OCI-LY7 (cell line): ENCODE measurements at regions not wholly inside any gene's neighbourhood (a gene's known extent, or its start where the extent isn't known, plus 50 kb on each side); places are given as distances from the start of the nearest gene placed in this dataset. TPM values are rescaled to one million over a fixed set of nuclear protein-coding genes. Genes with fewer than 3 reads are reported as not detected.

Experiments used
- BruUV-seq: library from RNA; stranded (reverse); fragments of 400-500 nt; replicated peaks from 2 replicates; lab custom pipeline; 2021; lab: Mats Ljungman, UMichigan
- CTCF ChIA-PET: fragments of 300-600 bp; sonication (Branson Sonifier 250); formaldehyde crosslinking; loops from one replicate; lab custom pipeline; 2022; ENCODE audit warnings: antibody characterized with exemption; ENCODE audit not compliant: unreplicated experiment; lab: Charles Lee
- POLR2A ChIA-PET: fragments of 300-600 bp; sonication (Branson Sonifier 250); formaldehyde crosslinking; loops from one replicate; lab custom pipeline; 2022; ENCODE audit warnings: antibody characterized with exemption; lab: Charles Lee
- DNase-seq: peaks from one replicate; pipeline ENCODE4 v3.0.0-alpha.2; 2015; ENCODE audit warnings: low spot score
- H2AFZ ChIP-seq: fragments of 200-600 bp; sonication (generic), shearing (Covaris generic); 2 replicates; pipeline ENCODE4 v1.6.1; 2014; ENCODE audit warnings: mild to moderate bottlenecking, antibody characterized with exemption, low read length, moderate library complexity
- H3K27ac ChIP-seq: fragments of 200-600 bp; sonication (generic); 2 replicates; pipeline ENCODE4 v1.5.1; 2014; ENCODE audit warnings: mixed run types, low read depth, mild to moderate bottlenecking, moderate library complexity, low read length, inconsistent platforms; ENCODE audit not compliant: poor library complexity, severe bottlenecking
- H3K36me3 ChIP-seq: fragments of 200-600 bp; sonication (generic); 2 replicates; pipeline ENCODE4 v1.6.1; 2014; ENCODE audit warnings: mild to moderate bottlenecking, antibody characterized with exemption, low read length, moderate library complexity, mixed read lengths; ENCODE audit not compliant: insufficient read depth
- H3K4me1 ChIP-seq: fragments of 200-600 bp; sonication (generic); 2 replicates; pipeline ENCODE4 v1.5.1; 2014; ENCODE audit warnings: mild to moderate bottlenecking, low read length; ENCODE audit not compliant: insufficient read depth, poor library complexity, severe bottlenecking
- H3K4me2 ChIP-seq: fragments of 200-600 bp; sonication (generic); 2 replicates; pipeline ENCODE4 v1.6.1; 2014; ENCODE audit warnings: mild to moderate bottlenecking, low read length
- H3K4me3 ChIP-seq: fragments of 200-600 bp; sonication (generic); 2 replicates; pipeline ENCODE4 v1.5.1; 2014; ENCODE audit warnings: mild to moderate bottlenecking, low read depth, low read length; ENCODE audit not compliant: poor library complexity, severe bottlenecking
- H3K79me2 ChIP-seq: fragments of 200-600 bp; sonication (generic); 2 replicates; pipeline ENCODE4 v1.6.1; 2016; ENCODE audit warnings: low read depth, mild to moderate bottlenecking, low read length, moderate library complexity, mixed read lengths; ENCODE audit not compliant: insufficient read depth
- H3K9me2 ChIP-seq: fragments of 200-600 bp; sonication (generic); 2 replicates; pipeline ENCODE4 v1.6.1; 2016; ENCODE audit warnings: mild to moderate bottlenecking, low read length, mixed read lengths; ENCODE audit not compliant: insufficient read depth
- H3K9me3 ChIP-seq: fragments of 200-600 bp; sonication (generic); 2 replicates; pipeline ENCODE4 v1.6.1; 2014; ENCODE audit warnings: mild to moderate bottlenecking, mixed run types, low read length, mixed read lengths
- H4K20me1 ChIP-seq: fragments of 200-600 bp; sonication (generic); 2 replicates; pipeline ENCODE4 v1.6.1; 2014; ENCODE audit warnings: mild to moderate bottlenecking, antibody characterized with exemption, low read length, moderate library complexity, mixed read lengths; ENCODE audit not compliant: insufficient read depth
- EZH2phosphoT487 ChIP-seq: fragments of 200-600 bp; sonication (generic); IDR thresholded peaks from 2 replicates; pipeline ENCODE4 v1.6.1; 2018; ENCODE audit warnings: low read depth, borderline replicate concordance, mild to moderate bottlenecking, mixed run types, antibody characterized with exemption, low read length, moderate library complexity, mixed read lengths
- intact Hi-C: fragments of 100-400 bp; cut with micrococcal nuclease; formaldehyde crosslinking; loops from one replicate; pipeline ENCODE4 v1.10.0; 2022; ENCODE audit not compliant: unreplicated experiment
- microRNA-seq: library from miRNA; unstranded; fragments of <30 nt; microRNA quantifications from one replicate; pipeline ENCODE4 v1.2.0, GENCODE V29; 2022; ENCODE audit warnings: borderline replicate concordance
- small RNA-seq: library from RNA; depleted of rRNA; stranded (forward); fragments of <200 nt; gene quantifications from one replicate; pipeline ENCODE3, GENCODE V24; 2014
- TF ChIP-seq, protein P1 (sequence below): fragments of 200-600 bp; sonication (generic); conservative IDR thresholded peaks from 2 replicates; pipeline ENCODE4 v1.5.1; 2014; ENCODE audit warnings: mild to moderate bottlenecking, antibody characterized with exemption, low read length, moderate library complexity, mixed read lengths

DNA sequence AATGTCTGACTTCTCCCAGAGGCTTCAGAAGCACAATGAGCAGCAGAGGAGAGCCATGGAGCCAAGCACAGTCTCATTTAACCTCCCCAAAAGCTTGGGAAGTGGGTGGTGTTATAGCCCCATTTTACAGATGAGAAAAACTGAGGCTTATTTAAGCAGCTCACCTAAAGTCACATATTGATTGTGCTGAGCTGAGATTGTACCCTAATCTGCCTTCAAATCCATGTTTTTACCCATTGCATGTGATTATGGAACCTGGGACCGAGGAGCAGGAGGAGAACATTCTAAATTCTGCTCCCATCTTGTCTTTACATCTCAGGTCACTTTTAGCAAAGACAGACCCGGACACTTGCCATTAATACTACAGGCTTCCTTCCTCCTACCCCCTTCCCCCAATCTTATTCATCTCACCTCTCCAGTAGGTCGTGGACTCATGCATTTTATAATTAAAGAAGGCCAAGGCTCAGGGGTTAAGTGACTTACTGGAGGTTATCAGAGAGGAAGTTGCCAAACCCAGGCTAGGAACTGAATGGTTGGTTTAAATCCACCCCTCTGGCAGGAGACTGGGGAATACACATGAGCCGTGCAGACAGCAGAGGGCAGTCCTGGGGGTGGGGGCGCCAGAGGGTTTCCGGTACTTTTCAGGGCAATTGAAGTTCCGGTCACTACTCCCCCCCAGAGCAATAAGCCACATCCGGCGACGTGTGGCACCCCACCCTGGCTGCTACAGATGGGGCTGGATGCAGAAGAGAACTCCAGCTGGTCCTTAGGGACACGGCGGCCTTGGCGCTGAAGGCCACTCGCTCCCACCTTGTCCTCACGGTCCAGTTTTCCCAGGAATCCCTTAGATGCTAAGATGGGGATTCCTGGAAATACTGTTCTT is 51.0 kb upstream of the IL17B start:
- BruUV-seq = no TSS peak
- H3K79me2 ChIP-seq = no peaks in the 10 kb centered on the region
- intact Hi-C loops = no loop called here
- H3K36me3 ChIP-seq = no peaks in the 10 kb centered on the region
- no peak overlapping the region for H3K27ac ChIP-seq
- H3K9me2 ChIP-seq = no peaks in the 10 kb centered on the region
- TF ChIP-seq, protein P1, sequence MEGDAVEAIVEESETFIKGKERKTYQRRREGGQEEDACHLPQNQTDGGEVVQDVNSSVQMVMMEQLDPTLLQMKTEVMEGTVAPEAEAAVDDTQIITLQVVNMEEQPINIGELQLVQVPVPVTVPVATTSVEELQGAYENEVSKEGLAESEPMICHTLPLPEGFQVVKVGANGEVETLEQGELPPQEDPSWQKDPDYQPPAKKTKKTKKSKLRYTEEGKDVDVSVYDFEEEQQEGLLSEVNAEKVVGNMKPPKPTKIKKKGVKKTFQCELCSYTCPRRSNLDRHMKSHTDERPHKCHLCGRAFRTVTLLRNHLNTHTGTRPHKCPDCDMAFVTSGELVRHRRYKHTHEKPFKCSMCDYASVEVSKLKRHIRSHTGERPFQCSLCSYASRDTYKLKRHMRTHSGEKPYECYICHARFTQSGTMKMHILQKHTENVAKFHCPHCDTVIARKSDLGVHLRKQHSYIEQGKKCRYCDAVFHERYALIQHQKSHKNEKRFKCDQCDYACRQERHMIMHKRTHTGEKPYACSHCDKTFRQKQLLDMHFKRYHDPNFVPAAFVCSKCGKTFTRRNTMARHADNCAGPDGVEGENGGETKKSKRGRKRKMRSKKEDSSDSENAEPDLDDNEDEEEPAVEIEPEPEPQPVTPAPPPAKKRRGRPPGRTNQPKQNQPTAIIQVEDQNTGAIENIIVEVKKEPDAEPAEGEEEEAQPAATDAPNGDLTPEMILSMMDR = peak; percentile 39; the same call in 1 of the 2 replicates
- TF ChIP-seq EZH2phosphoT487 = no peak
- no peaks in the 10 kb centered on the region for H4K20me1 ChIP-seq
- no peak overlapping the region for H3K4me3 ChIP-seq
- no peaks in the 10 kb centered on the region for H3K9me3 ChIP-seq
- H3K4me2 ChIP-seq = 0 out of 2 replicates have a peak overlapping the region, but pooled peaks have one; percentile 11
- H3K4me1 ChIP-seq = peaks cover 26% of the 10 kb centered on the region
- peak; percentile 42 for DNase-seq
- POLR2A ChIA-PET = interaction anchor here (1.1 kb wide), 1 partner anchor 437 kb away, joined by 4 read pairs; no protein-coding TSS in a partner anchor
- peak overlapping the region; percentile 20; the same call in 1 of the 2 replicates for H2AFZ ChIP-seq
- CTCF ChIA-PET = interaction anchor here (0.7 kb wide), 1 partner anchor 48 kb away, joined by 3 read pairs; no protein-coding TSS in a partner anchor

Small RNA genes lying in the stretch of these regions (microRNA-seq; reads per million reads assigned to microRNA genes)
- gene MIR145 = 3.8 reads per million

Small RNA genes lying in the stretch of these regions (small RNA-seq; reads per million reads assigned to genes)
- not detected for gene MIR145
